HG02759 (cell line): ENCODE measurements at regions not wholly inside any gene's neighbourhood (a gene's known extent, or its start where the extent isn't known, plus 50 kb on each side); places are given as distances from the start of the nearest gene placed in this dataset.
"Not testable (repeated sequence)": the region's sequence is repeated elsewhere in the genome, so short reads cannot be mapped to it uniquely, and the experiment has no call there.

ENCODE experiments used
- ATAC-seq: cut with Tn5 transposase; IDR thresholded peaks from one replicate; pipeline ENCODE4 v1.9.1; 2021; ENCODE audit warnings: mild to moderate bottlenecking, moderate library complexity; ENCODE audit not compliant: unreplicated experiment

GRCh38 chr15:93973287-93973686 lies 258.1 kb upstream of the MCTP2 start:
- ATAC-seq: no peak

GRCh38 chr15:93968773-93969172 lies 262.6 kb upstream of the MCTP2 start:
- ATAC-seq: no peak

- no peak for ATAC-seq
Measured at GRCh38 chr15:93965304-93965908, 266.0 kb upstream of the MCTP2 start.

- no peak for ATAC-seq
Measured at GRCh38 chr15:93954985-93955571, 276.3 kb upstream of the MCTP2 start.

- ATAC-seq: no peak
Measured at GRCh38 chr15:93948726-93949125, 282.6 kb upstream of the MCTP2 start.

- no peak for ATAC-seq
Measured at GRCh38 chr15:93943586-93943985, 287.8 kb upstream of the MCTP2 start.

- ATAC-seq: no peak
Measured at GRCh38 chr15:93942269-93942694, 289.1 kb upstream of the MCTP2 start.

GRCh38 chr15:93941697-93942096 lies 289.7 kb upstream of the MCTP2 start:
- ATAC-seq: no peak

- ATAC-seq: no peak
Measured at GRCh38 chr15:93940226-93940625, 291.1 kb upstream of the MCTP2 start.

GRCh38 chr15:93932164-93932776 lies 299.1 kb upstream of the MCTP2 start:
- peak; percentile 81 for ATAC-seq

- no peak for ATAC-seq
Measured at GRCh38 chr15:93929375-93930094, 301.8 kb upstream of the MCTP2 start.

- no peak for ATAC-seq
Measured at GRCh38 chr15:93920204-93920603, 311.2 kb upstream of the MCTP2 start.

GRCh38 chr15:93918801-93919200 lies 312.6 kb upstream of the MCTP2 start:
- ATAC-seq: not testable (repeated sequence)

- no peak for ATAC-seq
Measured at GRCh38 chr15:93917181-93917580, 314.2 kb upstream of the MCTP2 start.

GRCh38 chr15:93913871-93914270 lies 317.5 kb upstream of the MCTP2 start:
- no peak for ATAC-seq

- no peak for ATAC-seq
Measured at GRCh38 chr15:93913310-93913709, 318.1 kb upstream of the MCTP2 start.

GRCh38 chr15:93900476-93901400 lies 330.6 kb upstream of the MCTP2 start:
- no peak for ATAC-seq

GRCh38 chr15:93899817-93900216 lies 331.5 kb upstream of the MCTP2 start:
- ATAC-seq: no peak

GRCh38 chr15:93897377-93897776 lies 334.0 kb upstream of the MCTP2 start:
- no peak for ATAC-seq

GRCh38 chr15:93895976-93896770 lies 335.2 kb upstream of the MCTP2 start:
- no peak for ATAC-seq
